ENCODE measurements at regions not wholly inside any gene's neighbourhood (a gene's known extent, or its start where the extent isn't known, plus 50 kb on each side); places are given as distances from the start of the nearest gene placed in this dataset.

DNA sequence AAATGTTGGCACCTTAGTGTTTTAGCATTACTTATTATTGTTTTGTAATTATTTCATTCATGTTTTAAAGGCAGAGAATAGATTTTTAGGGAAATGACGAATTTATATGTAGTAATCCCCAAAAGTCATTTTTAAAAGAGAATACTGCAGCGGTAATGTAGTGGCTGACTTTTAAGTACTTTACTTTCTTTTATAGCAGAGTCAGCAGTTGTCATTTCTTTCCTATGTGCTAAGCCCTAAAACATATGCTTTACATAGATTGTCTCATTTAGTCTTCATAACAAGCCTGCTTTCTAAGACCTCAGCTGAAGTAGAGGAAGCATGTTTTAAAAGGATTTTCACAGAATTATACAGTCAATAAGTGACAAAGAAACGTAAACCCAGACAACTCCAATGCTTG lies 102.1 kb upstream of the PEX5L start:
- in situ Hi-C loops (cut with MboI; ENCODE audit: low pct_ligation_motif_present in 1 of 4, low pct_unique_long_range_greater_than_20kb in 1 of 4, low sequenced_read_pairs in 3 of 4) = no loop called here
- no peaks in the 10 kb centered on the region for H3K36me3 ChIP-seq
- H3K9me3 ChIP-seq = no peaks in the 10 kb centered on the region

DNA sequence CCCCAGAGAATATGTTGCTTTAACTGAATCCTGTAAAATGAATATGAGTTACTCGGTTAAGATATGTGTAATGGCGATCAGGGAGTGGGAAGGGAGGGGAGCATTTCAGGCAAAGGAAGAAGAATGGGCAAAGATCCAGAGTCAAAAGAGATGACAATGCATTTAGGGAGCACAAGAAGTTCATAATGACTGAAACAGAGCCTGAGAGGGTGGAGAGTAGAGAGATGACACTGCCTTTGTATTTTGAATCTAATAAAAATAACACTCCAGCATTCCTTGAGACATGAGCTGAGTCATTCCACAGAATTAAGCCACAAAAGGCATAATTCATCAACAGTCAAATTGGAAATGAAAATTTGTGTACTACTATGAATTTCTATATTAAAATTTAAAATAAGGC lies 105.3 kb upstream of the PEX5L start:
- Histone ChIP-seq H3K4me3 (no peak overlapping the region), H3K9me3 (no peaks in the 10 kb centered on the region), H3K4me1 (no peaks in the 10 kb centered on the region), H3K27ac (no peak overlapping the region), H3K27me3 (no peaks in the 10 kb centered on the region), H3K36me3 (no peaks in the 10 kb centered on the region)
- intact Hi-C loops (cut with DNase I; ENCODE audit: low total_unique reads) (no loop called here), in situ Hi-C loops (cut with MboI; ENCODE audit: low pct_ligation_motif_present in 1 of 4, low pct_unique_long_range_greater_than_20kb in 1 of 4, low sequenced_read_pairs in 3 of 4) (no loop called here)
- 87 to 89% methylated on average over 2 of the region's 2 CpGs for WGBS, 2 donors (ENCODE audit: low coverage in 1 of 2)
- TF ChIP-seq POLR2AphosphoS5 (IDR thresholded peaks at IDR 0.05) (no peak), EP300 (IDR thresholded peaks at IDR 0.05; ENCODE audit: low read depth) (no peak), POLR2A (IDR thresholded peaks at IDR 0.05) (no peak)
- TF ChIP-seq, protein P1, sequence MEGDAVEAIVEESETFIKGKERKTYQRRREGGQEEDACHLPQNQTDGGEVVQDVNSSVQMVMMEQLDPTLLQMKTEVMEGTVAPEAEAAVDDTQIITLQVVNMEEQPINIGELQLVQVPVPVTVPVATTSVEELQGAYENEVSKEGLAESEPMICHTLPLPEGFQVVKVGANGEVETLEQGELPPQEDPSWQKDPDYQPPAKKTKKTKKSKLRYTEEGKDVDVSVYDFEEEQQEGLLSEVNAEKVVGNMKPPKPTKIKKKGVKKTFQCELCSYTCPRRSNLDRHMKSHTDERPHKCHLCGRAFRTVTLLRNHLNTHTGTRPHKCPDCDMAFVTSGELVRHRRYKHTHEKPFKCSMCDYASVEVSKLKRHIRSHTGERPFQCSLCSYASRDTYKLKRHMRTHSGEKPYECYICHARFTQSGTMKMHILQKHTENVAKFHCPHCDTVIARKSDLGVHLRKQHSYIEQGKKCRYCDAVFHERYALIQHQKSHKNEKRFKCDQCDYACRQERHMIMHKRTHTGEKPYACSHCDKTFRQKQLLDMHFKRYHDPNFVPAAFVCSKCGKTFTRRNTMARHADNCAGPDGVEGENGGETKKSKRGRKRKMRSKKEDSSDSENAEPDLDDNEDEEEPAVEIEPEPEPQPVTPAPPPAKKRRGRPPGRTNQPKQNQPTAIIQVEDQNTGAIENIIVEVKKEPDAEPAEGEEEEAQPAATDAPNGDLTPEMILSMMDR (IDR thresholded peaks at IDR 0.05) = no peak
- no peak for DNase-seq

More for the DNA sequence above, 102.1 kb upstream of the PEX5L start:
- TF ChIP-seq EP300 (IDR thresholded peaks at IDR 0.05; ENCODE audit: low read depth) (no peak), POLR2A (IDR thresholded peaks at IDR 0.05) (no peak), POLR2AphosphoS5 (IDR thresholded peaks at IDR 0.05) (no peak)
- TF ChIP-seq, protein P1 (IDR thresholded peaks at IDR 0.05) = no peak
- intact Hi-C loops (cut with DNase I; ENCODE audit: low total_unique reads) = no loop called here
- 52 to 58% methylated on average over 3 of the region's 3 CpGs for WGBS, 2 donors (ENCODE audit: low coverage in 1 of 2)
- Histone ChIP-seq H3K27me3 (no peaks in the 10 kb centered on the region), H3K27ac (no peak overlapping the region), H3K4me3 (no peak overlapping the region), H3K4me1 (no peaks in the 10 kb centered on the region)
- DNase-seq = no peak

DNA sequence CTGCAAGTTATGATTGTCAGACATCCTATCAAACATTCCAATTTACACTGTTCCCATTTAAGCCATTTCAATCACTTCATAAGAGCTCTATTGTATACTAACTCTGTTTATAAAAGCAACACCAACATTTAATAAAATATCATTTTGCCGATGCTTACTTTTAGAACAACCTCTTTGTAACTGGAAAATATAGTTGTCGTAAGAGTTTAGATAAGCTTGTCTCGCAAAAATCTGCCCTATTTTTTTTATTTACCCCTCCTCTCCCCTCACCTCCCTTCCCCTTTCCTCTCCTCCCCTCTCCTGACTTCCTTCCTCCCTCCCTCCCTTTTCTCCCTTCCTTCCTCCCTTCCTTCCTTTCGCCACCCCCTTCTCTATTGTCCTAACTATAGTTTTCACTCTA lies 105.7 kb upstream of the PEX5L start:
- DNase-seq = no peak
- in situ Hi-C loops (cut with MboI; ENCODE audit: low pct_ligation_motif_present in 1 of 4, low pct_unique_long_range_greater_than_20kb in 1 of 4, low sequenced_read_pairs in 3 of 4) = no loop called here
- no peak overlapping the region for H3K27ac ChIP-seq
- no peak overlapping the region for H3K4me3 ChIP-seq
- intact Hi-C loops (cut with DNase I; ENCODE audit: low total_unique reads) = no loop called here
- H3K36me3 ChIP-seq = no peaks in the 10 kb centered on the region
- TF ChIP-seq POLR2A (IDR thresholded peaks at IDR 0.05) = no peak
- TF ChIP-seq, protein P1 (IDR thresholded peaks at IDR 0.05) = no peak
- no peak for TF ChIP-seq POLR2AphosphoS5 (IDR thresholded peaks at IDR 0.05)
- TF ChIP-seq EP300 (IDR thresholded peaks at IDR 0.05; ENCODE audit: low read depth) = no peak
- no peaks in the 10 kb centered on the region for H3K4me1 ChIP-seq
- no peaks in the 10 kb centered on the region for H3K27me3 ChIP-seq
- no peaks in the 10 kb centered on the region for H3K9me3 ChIP-seq
- WGBS, 2 donors (ENCODE audit: low coverage in 1 of 2) = 68 to 76% methylated on average over 4 of the region's 4 CpGs

DNA sequence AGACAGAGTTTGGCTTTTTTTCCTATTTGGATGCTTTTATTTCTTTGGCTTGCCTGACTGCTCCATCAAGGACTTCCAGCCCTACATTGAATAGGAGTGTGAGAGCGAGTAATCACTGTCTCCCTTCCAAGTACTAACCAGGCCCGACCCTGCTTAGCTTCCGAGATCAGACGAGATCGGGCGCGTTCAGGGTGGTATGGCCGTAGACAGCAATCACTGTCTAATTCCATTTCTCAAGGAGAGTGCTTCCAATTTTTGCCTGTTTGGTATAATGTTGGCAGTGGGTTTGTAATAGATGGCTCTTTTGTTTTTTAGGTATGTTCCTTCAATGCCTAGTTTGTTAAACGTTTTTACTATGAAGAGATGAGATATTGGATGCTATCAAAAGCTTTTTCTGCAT lies 125.0 kb upstream of the PEX5L start:
- no peaks in the 10 kb centered on the region for H3K36me3 ChIP-seq
- H3K4me1 ChIP-seq = no peaks in the 10 kb centered on the region
- TF ChIP-seq, protein P1 (IDR thresholded peaks at IDR 0.05) = no peak
- TF ChIP-seq EP300 (IDR thresholded peaks at IDR 0.05; ENCODE audit: low read depth) (no peak), POLR2A (IDR thresholded peaks at IDR 0.05) (no peak), POLR2AphosphoS5 (IDR thresholded peaks at IDR 0.05) (no peak)
- no peak overlapping the region for H3K27ac ChIP-seq
- no peak overlapping the region for H3K4me3 ChIP-seq
- intact Hi-C loops (cut with DNase I; ENCODE audit: low total_unique reads) (no loop called here), in situ Hi-C loops (cut with MboI; ENCODE audit: low pct_ligation_motif_present in 1 of 4, low pct_unique_long_range_greater_than_20kb in 1 of 4, low sequenced_read_pairs in 3 of 4) (no loop called here)
- H3K27me3 ChIP-seq = no peaks in the 10 kb centered on the region
- no peak for DNase-seq
- 82 to 85% methylated on average over 9 of the region's 9 CpGs for WGBS, 2 donors (ENCODE audit: low coverage in 1 of 2)
- no peaks in the 10 kb centered on the region for H3K9me3 ChIP-seq
